GM04503 (cell line): ENCODE measurements at regions not wholly inside any gene's neighbourhood (a gene's known extent, or its start where the extent isn't known, plus 50 kb on each side); places are given as distances from the start of the nearest gene placed in this dataset.

Source experiments
- DNase-seq: peaks from one replicate; pipeline ENCODE4 v3.0.0-alpha.2; 2012; ENCODE audit warnings: low read depth

- no peak for DNase-seq
Measured at GRCh38 chr13:29999492-30000369, 149.3 kb upstream of the UBL3 start.

GRCh38 chr13:29996316-29996715 lies 145.9 kb upstream of the UBL3 start:
- DNase-seq = no peak

- no peak for DNase-seq
Measured at GRCh38 chr13:29994911-29995595, 144.6 kb upstream of the UBL3 start.

- peak; percentile 70 for DNase-seq
Measured at GRCh38 chr13:29993716-29994488, 143.5 kb upstream of the UBL3 start.

GRCh38 chr13:29993196-29993595 lies 142.8 kb upstream of the UBL3 start:
- no peak for DNase-seq

GRCh38 chr13:29991343-29991742 lies 140.9 kb upstream of the UBL3 start:
- peak; percentile 91 for DNase-seq

- no peak for DNase-seq
Measured at GRCh38 chr13:29987340-29987739, 136.9 kb upstream of the UBL3 start.

GRCh38 chr13:29980339-29980738 lies 129.9 kb upstream of the UBL3 start:
- DNase-seq = no peak

- no peak for DNase-seq
Measured at GRCh38 chr13:29978211-29978610, 127.8 kb upstream of the UBL3 start.

- no peak for DNase-seq
Measured at GRCh38 chr13:29977476-29978120, 127.2 kb upstream of the UBL3 start.

GRCh38 chr13:29976535-29976934 lies 126.1 kb upstream of the UBL3 start:
- DNase-seq = no peak

GRCh38 chr13:29975283-29975682 lies 124.9 kb upstream of the UBL3 start:
- no peak for DNase-seq

- DNase-seq = peak; percentile 87
Measured at GRCh38 chr13:29969286-29969685, 118.9 kb upstream of the UBL3 start.

- no peak for DNase-seq
Measured at GRCh38 chr13:29964181-29964845, 113.9 kb upstream of the UBL3 start.

- no peak for DNase-seq
Measured at GRCh38 chr13:29963089-29963488, 112.7 kb upstream of the UBL3 start.

- DNase-seq = no peak
Measured at GRCh38 chr13:29961036-29961670, 110.7 kb upstream of the UBL3 start.

- DNase-seq = no peak
Measured at GRCh38 chr13:29959603-29960002, 109.2 kb upstream of the UBL3 start.

GRCh38 chr13:29959086-29959485 lies 108.7 kb upstream of the UBL3 start:
- no peak for DNase-seq

- DNase-seq = no peak
Measured at GRCh38 chr13:29958476-29958875, 108.1 kb upstream of the UBL3 start.

- no peak for DNase-seq
Measured at GRCh38 chr13:29957320-29957719, 106.9 kb upstream of the UBL3 start.

GRCh38 chr13:29956853-29957252 lies 106.4 kb upstream of the UBL3 start:
- no peak for DNase-seq
